CD14-positive monocyte (primary cell): ENCODE measurements at regions not wholly inside any gene's neighbourhood (a gene's known extent, or its start where the extent isn't known, plus 50 kb on each side); places are given as distances from the start of the nearest gene placed in this dataset.

ENCODE experiments used
- DNase-seq, 3 donors: peaks; one replicate each; pipeline ENCODE4 v3.0.0-alpha.2; 2011 to 2022
- H2AFZ ChIP-seq: 2 replicates; pipeline ENCODE4 v1.6.0; 2012; ENCODE audit warnings: mild to moderate bottlenecking, low read depth, low read length, inconsistent platforms; ENCODE audit not compliant: insufficient read depth, poor library complexity, severe bottlenecking
- H3K27ac ChIP-seq, 2 donors: 1 replicate in 1 of 2; 2 replicates in 1 of 2; pipeline ENCODE4 v1.5.1; 2012 to 2013; ENCODE audit warnings: low read length in 2 of 2, control low read depth in 1 of 2, inconsistent platforms in 1 of 2, low read depth in 1 of 2, mild to moderate bottlenecking in 1 of 2
- H3K27me3 ChIP-seq, 2 donors: one replicate each; pipeline versions ENCODE4 v1.6.0 to v1.6.1; 2011 to 2013; ENCODE audit warnings: low read length in 2 of 2; ENCODE audit not compliant: control insufficient read depth in 2 of 2, insufficient read depth in 2 of 2
- H3K36me3 ChIP-seq, 2 donors: replicated peaks in 1 of 2; 1 replicate in 1 of 2; 2 replicates in 1 of 2; pipeline versions ENCODE4 v1.5.1 to v1.6.1; 2012 to 2013; ENCODE audit warnings: low read length in 2 of 2, control low read depth in 1 of 2, inconsistent platforms in 1 of 2, mild to moderate bottlenecking in 1 of 2; ENCODE audit not compliant: insufficient read depth in 2 of 2, control insufficient read depth in 1 of 2
- H3K4me1 ChIP-seq, 2 donors: 1 replicate in 1 of 2; 2 replicates in 1 of 2; pipeline versions ENCODE4 v1.5.1 to v1.6.1; 2012 to 2013; ENCODE audit warnings: low read length in 2 of 2, control low read depth in 1 of 2, inconsistent platforms in 1 of 2, mild to moderate bottlenecking in 1 of 2, moderate library complexity in 1 of 2; ENCODE audit not compliant: insufficient read depth in 2 of 2, control insufficient read depth in 1 of 2
- H3K4me2 ChIP-seq: replicated peaks from 2 replicates; pipeline ENCODE3; 2012; ENCODE audit warnings: low read length, moderate library complexity, mild to moderate bottlenecking; ENCODE audit not compliant: poor library complexity, severe bottlenecking; ENCODE audit errors: extremely low read depth
- H3K4me3 ChIP-seq, 3 experiments: fragments of 200-600 bp in 1 of 3; sonication (generic) in 1 of 3; replicated peaks in 1 of 3; 1 replicate in 2 of 3; 2 replicates in 1 of 3; pipeline ENCODE4 v1.5.1; 2011 to 2013; ENCODE audit warnings: low read length in 3 of 3, mild to moderate bottlenecking in 3 of 3, control low read depth in 2 of 3, low read depth in 2 of 3, inconsistent platforms in 1 of 3, moderate library complexity in 1 of 3
- H3K79me2 ChIP-seq: 2 replicates; pipeline ENCODE4 v1.6.0; 2012; ENCODE audit warnings: mild to moderate bottlenecking, control low read depth, inconsistent platforms, low read length, moderate library complexity; ENCODE audit not compliant: insufficient read depth
- H3K9ac ChIP-seq: 2 replicates; pipeline ENCODE4 v1.6.0; 2017; ENCODE audit warnings: low read length, mild to moderate bottlenecking; ENCODE audit not compliant: insufficient read depth, poor library complexity, severe bottlenecking
- H3K9me3 ChIP-seq, 2 donors: replicated peaks in 1 of 2; 1 replicate in 1 of 2; 2 replicates in 1 of 2; pipeline versions ENCODE4 v1.5.1 to v1.6.1; 2012 to 2013; ENCODE audit warnings: low read length in 2 of 2, control low read depth in 1 of 2; ENCODE audit not compliant: control insufficient read depth in 1 of 2, insufficient read depth in 1 of 2
- H4K20me1 ChIP-seq: 2 replicates; pipeline ENCODE4 v1.6.0; 2012; ENCODE audit warnings: mild to moderate bottlenecking, low read length, control low read depth, moderate library complexity; ENCODE audit not compliant: insufficient read depth
- H3K27ac Mint-ChIP-seq, 7 donors: one replicate each; pipeline ENCODE4 v1.8.0; 2020; ENCODE audit warnings: mild to moderate bottlenecking in 7 of 7, mixed read lengths in 7 of 7, moderate library complexity in 6 of 7, inconsistent platforms in 2 of 7
- H3K27me3 Mint-ChIP-seq, 3 donors: one replicate each; pipeline ENCODE4 v1.8.0; 2021 to 2022; ENCODE audit warnings: low read depth in 3 of 3, mild to moderate bottlenecking in 3 of 3, mixed read lengths in 3 of 3, moderate library complexity in 3 of 3, inconsistent platforms in 1 of 3
- H3K36me3 Mint-ChIP-seq, 2 donors: one replicate each; pipeline ENCODE4 v1.8.0; 2020; ENCODE audit warnings: mixed read lengths in 2 of 2, inconsistent platforms in 1 of 2, mild to moderate bottlenecking in 1 of 2
- H3K4me1 Mint-ChIP-seq: one replicate; pipeline ENCODE4 v1.8.0; 2020; ENCODE audit warnings: mild to moderate bottlenecking, mixed read lengths
- H3K4me3 Mint-ChIP-seq, 2 donors: one replicate each; pipeline ENCODE4 v1.8.0; 2020; ENCODE audit warnings: mild to moderate bottlenecking in 2 of 2, mixed read lengths in 2 of 2, moderate library complexity in 1 of 2
- H3K9me3 Mint-ChIP-seq, 7 donors: one replicate each; pipeline ENCODE4 v1.8.0; 2020 to 2022; ENCODE audit warnings: mixed read lengths in 7 of 7, mild to moderate bottlenecking in 6 of 7, moderate library complexity in 6 of 7, inconsistent platforms in 2 of 7
- WGBS: methylation state at CpG from one replicate; pipeline ENCODE4 v1.1.5; 2013; ENCODE audit warnings: missing lambda C conversion rate; ENCODE audit not compliant: insufficient coverage; 5-methylcytosine and 5-hydroxymethylcytosine counted together
- intact Hi-C, 2 donors: fragments of 100-400 bp; cut with micrococcal nuclease; formaldehyde crosslinking; loops; one replicate each; pipeline versions ENCODE4 v1.15.0 to v1.15.1; 2023
- TF ChIP-seq, protein P1 (sequence below): fragments of 200-600 bp; IDR thresholded peaks from one replicate; pipeline ENCODE4 v1.8.0; 2022; ENCODE audit warnings: antibody characterized with exemption, mild to moderate bottlenecking

DNA sequence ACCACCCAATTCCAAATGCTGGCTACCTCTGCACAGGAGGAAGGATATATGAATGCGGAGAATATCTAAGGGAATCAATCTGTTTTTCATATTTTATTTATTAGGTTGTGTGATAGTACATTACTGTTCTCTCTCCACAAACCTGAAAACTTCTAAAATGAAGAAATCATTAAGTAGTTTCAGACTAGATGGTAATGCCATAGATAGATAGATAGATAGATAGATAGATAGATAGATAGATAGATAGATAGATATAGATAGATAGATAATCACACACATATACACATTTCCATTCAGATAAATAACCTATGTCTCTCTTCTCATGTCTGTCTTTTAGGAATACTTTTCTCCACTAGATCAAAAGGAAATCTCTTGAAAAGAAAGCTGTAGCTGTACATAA is 126.1 kb upstream of the TSPAN8 start:
- TF ChIP-seq, protein P1, sequence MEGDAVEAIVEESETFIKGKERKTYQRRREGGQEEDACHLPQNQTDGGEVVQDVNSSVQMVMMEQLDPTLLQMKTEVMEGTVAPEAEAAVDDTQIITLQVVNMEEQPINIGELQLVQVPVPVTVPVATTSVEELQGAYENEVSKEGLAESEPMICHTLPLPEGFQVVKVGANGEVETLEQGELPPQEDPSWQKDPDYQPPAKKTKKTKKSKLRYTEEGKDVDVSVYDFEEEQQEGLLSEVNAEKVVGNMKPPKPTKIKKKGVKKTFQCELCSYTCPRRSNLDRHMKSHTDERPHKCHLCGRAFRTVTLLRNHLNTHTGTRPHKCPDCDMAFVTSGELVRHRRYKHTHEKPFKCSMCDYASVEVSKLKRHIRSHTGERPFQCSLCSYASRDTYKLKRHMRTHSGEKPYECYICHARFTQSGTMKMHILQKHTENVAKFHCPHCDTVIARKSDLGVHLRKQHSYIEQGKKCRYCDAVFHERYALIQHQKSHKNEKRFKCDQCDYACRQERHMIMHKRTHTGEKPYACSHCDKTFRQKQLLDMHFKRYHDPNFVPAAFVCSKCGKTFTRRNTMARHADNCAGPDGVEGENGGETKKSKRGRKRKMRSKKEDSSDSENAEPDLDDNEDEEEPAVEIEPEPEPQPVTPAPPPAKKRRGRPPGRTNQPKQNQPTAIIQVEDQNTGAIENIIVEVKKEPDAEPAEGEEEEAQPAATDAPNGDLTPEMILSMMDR, result no peak
- H3K4me3 Mint-ChIP-seq, result no peak overlapping the region
- intact Hi-C loops, result no loop called here
- no peak overlapping the region for H3K27ac Mint-ChIP-seq
- WGBS, result no CpG with 5 or more reads among the region's 1 CpG
- H3K4me3 ChIP-seq, result no peak overlapping the region
- no peaks in the 10 kb centered on the region for H3K27me3 ChIP-seq
- peaks cover 0 to 7% (median 0%) of the 10 kb centered on the region in 7 donors for H3K9me3 Mint-ChIP-seq
- no peaks in the 10 kb centered on the region for H3K4me1 ChIP-seq
- H2AFZ ChIP-seq, result no peak overlapping the region
- peaks cover 0 to 7% of the 10 kb centered on the region in 2 donors for H3K9me3 ChIP-seq
- H3K79me2 ChIP-seq, result no peaks in the 10 kb centered on the region
- H3K4me2 ChIP-seq, result no peak overlapping the region
- H3K36me3 Mint-ChIP-seq, result no peaks in the 10 kb centered on the region
- no peaks in the 10 kb centered on the region for H3K36me3 ChIP-seq
- H4K20me1 ChIP-seq, result no peaks in the 10 kb centered on the region
- H3K4me1 Mint-ChIP-seq, result no peaks in the 10 kb centered on the region
- H3K9ac ChIP-seq, result no peak overlapping the region
- DNase-seq, result no peak
- peaks cover 0 to 2% (median 0%) of the 10 kb centered on the region in 3 donors for H3K27me3 Mint-ChIP-seq
- H3K27ac ChIP-seq, result no peak overlapping the region

DNA sequence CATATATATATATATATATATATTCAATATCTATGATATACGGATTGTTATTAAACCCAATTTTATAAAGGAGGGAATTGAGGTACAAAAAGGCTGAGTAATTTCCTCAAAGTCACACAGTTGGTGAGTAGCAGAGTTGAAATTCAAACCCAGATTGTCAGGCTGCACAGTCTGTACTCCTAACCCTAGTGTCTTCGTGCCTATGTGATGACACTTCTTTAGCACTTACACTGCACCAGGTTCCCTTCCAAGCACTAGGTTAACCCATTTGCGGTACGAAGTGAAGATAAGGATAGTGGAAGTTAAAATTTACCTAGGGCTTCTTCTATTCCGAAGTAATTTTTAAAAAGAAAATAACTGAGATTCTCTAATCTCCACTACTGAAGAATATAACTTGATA is 125.1 kb upstream of the TSPAN8 start:
- Histone ChIP-seq H2AFZ (no peak overlapping the region), H3K4me2 (no peak overlapping the region), H3K27ac (no peak overlapping the region), H3K79me2 (no peaks in the 10 kb centered on the region), H3K4me1 (no peaks in the 10 kb centered on the region), H3K36me3 (no peaks in the 10 kb centered on the region), H4K20me1 (no peaks in the 10 kb centered on the region), H3K27me3 (no peaks in the 10 kb centered on the region), H3K4me3 (no peak overlapping the region), H3K9me3 (peaks cover 0 to 5% of the 10 kb centered on the region in 2 donors), H3K9ac (no peak overlapping the region)
- TF ChIP-seq, protein P1, result no peak
- Mint-ChIP-seq H3K4me3 (no peak overlapping the region), H3K36me3 (no peaks in the 10 kb centered on the region), H3K9me3 (peaks cover 0 to 4% (median 0%) of the 10 kb centered on the region in 7 donors), H3K27me3 (peaks cover 0 to 2% (median 1%) of the 10 kb centered on the region in 3 donors), H3K4me1 (no peaks in the 10 kb centered on the region), H3K27ac (no peak overlapping the region)
- DNase-seq, result no peak
- no CpG with 5 or more reads among the region's 5 CpGs for WGBS
- intact Hi-C loops, result no loop called here
